OCI-LY7 (cell line): ENCODE measurements at regions not wholly inside any gene's neighbourhood (a gene's known extent, or its start where the extent isn't known, plus 50 kb on each side); places are given as distances from the start of the nearest gene placed in this dataset.

ENCODE experiments used
- BruUV-seq: library from RNA; stranded (reverse); fragments of 400-500 nt; replicated peaks from 2 replicates; lab custom pipeline; 2021; lab: Mats Ljungman, UMichigan
- CTCF ChIA-PET: fragments of 300-600 bp; sonication (Branson Sonifier 250); formaldehyde crosslinking; loops from one replicate; lab custom pipeline; 2022; ENCODE audit warnings: antibody characterized with exemption; ENCODE audit not compliant: unreplicated experiment; lab: Charles Lee
- POLR2A ChIA-PET: fragments of 300-600 bp; sonication (Branson Sonifier 250); formaldehyde crosslinking; loops from one replicate; lab custom pipeline; 2022; ENCODE audit warnings: antibody characterized with exemption; lab: Charles Lee
- DNase-seq: peaks from one replicate; pipeline ENCODE4 v3.0.0-alpha.2; 2015; ENCODE audit warnings: low spot score
- H2AFZ ChIP-seq: fragments of 200-600 bp; sonication (generic), shearing (Covaris generic); 2 replicates; pipeline ENCODE4 v1.6.1; 2014; ENCODE audit warnings: mild to moderate bottlenecking, antibody characterized with exemption, low read length, moderate library complexity
- H3K27ac ChIP-seq: fragments of 200-600 bp; sonication (generic); 2 replicates; pipeline ENCODE4 v1.5.1; 2014; ENCODE audit warnings: mixed run types, low read depth, mild to moderate bottlenecking, moderate library complexity, low read length, inconsistent platforms; ENCODE audit not compliant: poor library complexity, severe bottlenecking
- H3K36me3 ChIP-seq: fragments of 200-600 bp; sonication (generic); 2 replicates; pipeline ENCODE4 v1.6.1; 2014; ENCODE audit warnings: mild to moderate bottlenecking, antibody characterized with exemption, low read length, moderate library complexity, mixed read lengths; ENCODE audit not compliant: insufficient read depth
- H3K4me1 ChIP-seq: fragments of 200-600 bp; sonication (generic); 2 replicates; pipeline ENCODE4 v1.5.1; 2014; ENCODE audit warnings: mild to moderate bottlenecking, low read length; ENCODE audit not compliant: insufficient read depth, poor library complexity, severe bottlenecking
- H3K4me2 ChIP-seq: fragments of 200-600 bp; sonication (generic); 2 replicates; pipeline ENCODE4 v1.6.1; 2014; ENCODE audit warnings: mild to moderate bottlenecking, low read length
- H3K4me3 ChIP-seq: fragments of 200-600 bp; sonication (generic); 2 replicates; pipeline ENCODE4 v1.5.1; 2014; ENCODE audit warnings: mild to moderate bottlenecking, low read depth, low read length; ENCODE audit not compliant: poor library complexity, severe bottlenecking
- H3K79me2 ChIP-seq: fragments of 200-600 bp; sonication (generic); 2 replicates; pipeline ENCODE4 v1.6.1; 2016; ENCODE audit warnings: low read depth, mild to moderate bottlenecking, low read length, moderate library complexity, mixed read lengths; ENCODE audit not compliant: insufficient read depth
- H3K9me2 ChIP-seq: fragments of 200-600 bp; sonication (generic); 2 replicates; pipeline ENCODE4 v1.6.1; 2016; ENCODE audit warnings: mild to moderate bottlenecking, low read length, mixed read lengths; ENCODE audit not compliant: insufficient read depth
- H3K9me3 ChIP-seq: fragments of 200-600 bp; sonication (generic); 2 replicates; pipeline ENCODE4 v1.6.1; 2014; ENCODE audit warnings: mild to moderate bottlenecking, mixed run types, low read length, mixed read lengths
- H4K20me1 ChIP-seq: fragments of 200-600 bp; sonication (generic); 2 replicates; pipeline ENCODE4 v1.6.1; 2014; ENCODE audit warnings: mild to moderate bottlenecking, antibody characterized with exemption, low read length, moderate library complexity, mixed read lengths; ENCODE audit not compliant: insufficient read depth
- EZH2phosphoT487 ChIP-seq: fragments of 200-600 bp; sonication (generic); IDR thresholded peaks from 2 replicates; pipeline ENCODE4 v1.6.1; 2018; ENCODE audit warnings: low read depth, borderline replicate concordance, mild to moderate bottlenecking, mixed run types, antibody characterized with exemption, low read length, moderate library complexity, mixed read lengths
- intact Hi-C: fragments of 100-400 bp; cut with micrococcal nuclease; formaldehyde crosslinking; loops from one replicate; pipeline ENCODE4 v1.10.0; 2022; ENCODE audit not compliant: unreplicated experiment
- TF ChIP-seq, protein P1 (sequence below): fragments of 200-600 bp; sonication (generic); conservative IDR thresholded peaks from 2 replicates; pipeline ENCODE4 v1.5.1; 2014; ENCODE audit warnings: mild to moderate bottlenecking, antibody characterized with exemption, low read length, moderate library complexity, mixed read lengths

DNA sequence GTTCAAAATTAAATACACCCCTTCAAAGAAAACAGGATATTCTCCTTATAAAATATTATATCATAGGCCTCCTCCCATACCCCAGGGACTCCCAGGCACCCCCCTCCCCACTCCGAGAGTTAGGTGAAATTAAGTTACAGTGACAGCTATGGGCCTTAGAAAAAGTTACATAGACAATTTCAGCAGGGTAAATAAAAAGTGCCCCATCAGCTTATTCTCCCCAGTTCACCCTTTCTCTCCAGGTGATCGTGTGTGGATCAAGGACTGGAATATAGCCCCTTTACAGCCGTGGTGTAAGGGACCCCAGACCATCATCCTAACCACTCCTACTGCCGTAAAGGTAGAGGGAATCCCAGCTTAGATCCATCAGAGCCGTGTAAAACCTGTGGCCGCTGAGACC is 147.6 kb upstream of the FGF16 start:
- TF ChIP-seq EZH2phosphoT487, result no peak
- TF ChIP-seq, protein P1, sequence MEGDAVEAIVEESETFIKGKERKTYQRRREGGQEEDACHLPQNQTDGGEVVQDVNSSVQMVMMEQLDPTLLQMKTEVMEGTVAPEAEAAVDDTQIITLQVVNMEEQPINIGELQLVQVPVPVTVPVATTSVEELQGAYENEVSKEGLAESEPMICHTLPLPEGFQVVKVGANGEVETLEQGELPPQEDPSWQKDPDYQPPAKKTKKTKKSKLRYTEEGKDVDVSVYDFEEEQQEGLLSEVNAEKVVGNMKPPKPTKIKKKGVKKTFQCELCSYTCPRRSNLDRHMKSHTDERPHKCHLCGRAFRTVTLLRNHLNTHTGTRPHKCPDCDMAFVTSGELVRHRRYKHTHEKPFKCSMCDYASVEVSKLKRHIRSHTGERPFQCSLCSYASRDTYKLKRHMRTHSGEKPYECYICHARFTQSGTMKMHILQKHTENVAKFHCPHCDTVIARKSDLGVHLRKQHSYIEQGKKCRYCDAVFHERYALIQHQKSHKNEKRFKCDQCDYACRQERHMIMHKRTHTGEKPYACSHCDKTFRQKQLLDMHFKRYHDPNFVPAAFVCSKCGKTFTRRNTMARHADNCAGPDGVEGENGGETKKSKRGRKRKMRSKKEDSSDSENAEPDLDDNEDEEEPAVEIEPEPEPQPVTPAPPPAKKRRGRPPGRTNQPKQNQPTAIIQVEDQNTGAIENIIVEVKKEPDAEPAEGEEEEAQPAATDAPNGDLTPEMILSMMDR, result no peak
- DNase-seq, result no peak
- no peaks in the 10 kb centered on the region for H3K4me1 ChIP-seq
- no peaks in the 10 kb centered on the region for H4K20me1 ChIP-seq
- no peaks in the 10 kb centered on the region for H3K79me2 ChIP-seq
- ChIA-PET POLR2A (no interaction called here), CTCF (no interaction called here)
- no peak overlapping the region for H3K4me2 ChIP-seq
- no peaks in the 10 kb centered on the region for H3K36me3 ChIP-seq
- BruUV-seq, result no TSS peak
- no peak overlapping the region for H3K27ac ChIP-seq
- intact Hi-C loops, result no loop called here
- H2AFZ ChIP-seq, result no peak overlapping the region
- H3K4me3 ChIP-seq, result no peak overlapping the region
- H3K9me2 ChIP-seq, result no peaks in the 10 kb centered on the region
- H3K9me3 ChIP-seq, result no peaks in the 10 kb centered on the region

DNA sequence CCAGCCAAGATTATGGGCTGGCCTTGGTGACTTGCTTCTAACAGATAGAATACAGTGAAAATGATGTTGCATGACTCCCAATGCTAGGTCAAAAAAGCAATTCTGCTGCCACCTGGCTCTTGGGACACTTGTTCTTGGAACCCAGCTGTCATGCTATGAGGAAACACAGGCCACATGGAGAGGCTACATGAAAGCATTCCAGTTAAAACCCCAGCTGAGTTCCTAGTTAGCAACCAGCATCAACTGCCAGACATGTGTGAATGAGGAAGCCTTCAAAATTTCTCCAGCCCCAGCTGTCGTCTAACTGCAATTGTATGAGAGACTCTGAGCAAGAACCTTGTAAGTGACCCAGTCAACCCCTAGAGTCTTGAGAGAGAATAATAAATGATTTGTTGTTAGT is 105.2 kb upstream of the FGF16 start:
- H3K79me2 ChIP-seq, result no peaks in the 10 kb centered on the region
- H3K27ac ChIP-seq, result no peak overlapping the region
- H4K20me1 ChIP-seq, result no peaks in the 10 kb centered on the region
- CTCF ChIA-PET, result no interaction called here
- no peak overlapping the region for H2AFZ ChIP-seq
- H3K9me2 ChIP-seq, result no peaks in the 10 kb centered on the region
- no peaks in the 10 kb centered on the region for H3K36me3 ChIP-seq
- POLR2A ChIA-PET, result no interaction called here
- TF ChIP-seq EZH2phosphoT487, result no peak
- TF ChIP-seq, protein P1, result no peak
- DNase-seq, result no peak
- intact Hi-C loops, result no loop called here
- BruUV-seq, result no TSS peak
- H3K4me1 ChIP-seq, result no peaks in the 10 kb centered on the region
- no peaks in the 10 kb centered on the region for H3K9me3 ChIP-seq
- no peak overlapping the region for H3K4me2 ChIP-seq
- H3K4me3 ChIP-seq, result no peak overlapping the region

DNA sequence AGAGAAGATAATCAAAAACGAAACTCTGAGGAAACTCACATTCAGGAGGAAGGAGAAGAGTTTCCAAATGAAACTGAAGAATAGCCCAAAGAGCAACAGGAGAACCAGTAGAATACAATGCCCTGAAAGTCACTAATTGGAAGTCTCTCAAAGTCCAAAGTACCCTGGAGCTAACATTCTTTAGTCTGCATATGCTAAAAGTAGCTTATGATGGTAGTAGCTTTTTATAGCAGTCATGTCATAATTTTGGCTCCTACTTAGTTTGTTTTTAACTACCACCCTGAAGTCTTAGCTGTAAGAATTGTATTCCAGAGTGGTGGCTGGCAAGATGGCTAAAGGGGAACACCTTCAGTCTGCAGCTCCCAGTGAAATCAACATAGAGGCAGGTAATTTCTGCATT is 100.3 kb upstream of the FGF16 start:
- ChIA-PET POLR2A (interaction anchor here (0.6 to 1.0 kb wide), 2 partner anchors 33 to 374 kb away, joined by 3 read pairs; no protein-coding TSS in a partner anchor), CTCF (no interaction called here)
- H3K79me2 ChIP-seq, result no peaks in the 10 kb centered on the region
- H3K4me2 ChIP-seq, result no peak overlapping the region
- no peaks in the 10 kb centered on the region for H3K9me2 ChIP-seq
- no peaks in the 10 kb centered on the region for H3K36me3 ChIP-seq
- intact Hi-C loops, result no loop called here
- no peak overlapping the region for H2AFZ ChIP-seq
- no peak overlapping the region for H3K4me3 ChIP-seq
- no peak overlapping the region for H3K27ac ChIP-seq
- no TSS peak for BruUV-seq
- no peaks in the 10 kb centered on the region for H3K9me3 ChIP-seq
- no peak for DNase-seq
- no peaks in the 10 kb centered on the region for H4K20me1 ChIP-seq
- TF ChIP-seq, protein P1, result no peak
- no peak for TF ChIP-seq EZH2phosphoT487
- H3K4me1 ChIP-seq, result no peaks in the 10 kb centered on the region
